ENCODE measurements at regions not wholly inside any gene's neighbourhood (a gene's known extent, or its start where the extent isn't known, plus 50 kb on each side); places are given as distances from the start of the nearest gene placed in this dataset.

DNA sequence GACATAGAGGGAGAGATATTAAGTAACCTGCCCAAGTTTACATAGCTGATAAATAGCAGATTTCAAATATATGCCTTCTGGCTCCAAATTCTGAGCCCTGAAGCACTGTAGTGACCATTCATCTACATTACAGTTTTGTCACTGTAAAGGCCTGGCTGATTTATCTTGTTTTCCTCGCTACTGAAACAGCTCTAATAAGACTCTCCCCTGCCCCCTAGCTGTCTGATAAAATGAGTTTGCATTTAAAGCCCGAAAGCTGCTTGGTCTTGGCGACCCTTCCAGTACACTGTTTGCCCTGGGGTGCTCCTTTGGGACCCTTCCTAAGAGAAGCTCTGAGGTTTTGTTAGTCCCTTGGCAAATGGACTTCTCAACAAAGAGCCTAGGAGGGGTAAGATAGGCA is 59.7 kb upstream of the RAB11FIP2 start:
- H3K4me1 Mint-ChIP-seq (ENCODE audit: low read depth): no peaks in the 10 kb centered on the region
- H3K27ac Mint-ChIP-seq: no peak overlapping the region
- H3K9me3 Mint-ChIP-seq: no peaks in the 10 kb centered on the region
- no peak overlapping the region for H3K4me3 Mint-ChIP-seq
- peaks cover 18% of the 10 kb centered on the region for H3K27me3 Mint-ChIP-seq
- H3K36me3 Mint-ChIP-seq (ENCODE audit: low read depth): no peaks in the 10 kb centered on the region

DNA sequence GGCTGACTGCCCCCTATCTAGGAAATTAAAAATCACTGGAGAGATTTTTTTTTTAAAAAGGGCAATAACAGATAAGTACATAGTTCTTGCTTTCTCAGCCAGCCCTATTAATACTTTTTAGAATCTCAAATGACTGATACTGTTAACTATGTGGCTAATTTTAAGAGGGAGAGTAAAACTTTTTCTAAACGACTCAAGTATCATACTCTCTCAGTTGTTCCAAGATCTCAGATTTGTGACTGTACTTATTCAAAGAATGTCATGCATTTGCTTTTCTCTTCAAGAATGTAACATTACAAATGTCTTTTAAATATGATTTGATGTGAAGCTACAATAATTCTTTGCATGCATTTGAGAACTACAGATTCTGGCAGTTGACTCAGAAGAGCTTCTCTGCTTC is 55.4 kb upstream of the RAB11FIP2 start:
- H3K4me3 Mint-ChIP-seq: no peak overlapping the region
- no peak overlapping the region for H3K27ac Mint-ChIP-seq
- peaks cover 15% of the 10 kb centered on the region for H3K27me3 Mint-ChIP-seq
- no peaks in the 10 kb centered on the region for H3K36me3 Mint-ChIP-seq (ENCODE audit: low read depth)
- no peaks in the 10 kb centered on the region for H3K9me3 Mint-ChIP-seq
- no peaks in the 10 kb centered on the region for H3K4me1 Mint-ChIP-seq (ENCODE audit: low read depth)

DNA sequence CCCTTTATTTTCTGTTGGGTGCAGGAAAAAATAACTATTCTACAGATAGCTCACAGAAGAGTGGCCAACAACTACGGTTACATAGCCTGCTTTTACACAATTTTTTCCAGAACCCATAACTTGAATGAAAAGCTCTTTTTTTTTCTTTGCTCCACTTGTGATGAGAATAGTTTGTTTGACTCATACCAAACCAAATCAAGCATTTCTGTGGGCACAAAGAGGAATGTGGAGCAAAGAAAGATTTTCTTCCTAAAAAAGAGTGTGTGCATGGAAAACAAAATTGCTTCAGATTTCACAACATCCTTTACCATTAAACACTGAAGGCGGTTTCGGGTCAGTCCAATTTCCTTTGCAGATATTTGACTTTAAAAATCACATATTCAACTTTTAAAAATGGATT is 54.8 kb upstream of the RAB11FIP2 start:
- no peaks in the 10 kb centered on the region for H3K4me1 Mint-ChIP-seq (ENCODE audit: low read depth)
- H3K9me3 Mint-ChIP-seq: no peaks in the 10 kb centered on the region
- no peak overlapping the region for H3K4me3 Mint-ChIP-seq
- H3K27ac Mint-ChIP-seq: no peak overlapping the region
- H3K27me3 Mint-ChIP-seq: peaks cover 15% of the 10 kb centered on the region
- H3K36me3 Mint-ChIP-seq (ENCODE audit: low read depth): no peaks in the 10 kb centered on the region

All from stimulated activated naive CD8-positive, alpha-beta T cell treated with anti-CD3 and anti-CD28 coated beads, Interleukin-15, Interleukin-2, amounts not matched to agents 100 ng/mL and 50 ng/mL, for 24 hours (primary cell).